CD8-positive, alpha-beta memory T cell (primary cell): ENCODE measurements at regions not wholly inside any gene's neighbourhood (a gene's known extent, or its start where the extent isn't known, plus 50 kb on each side); places are given as distances from the start of the nearest gene placed in this dataset.
"Not testable (repeated sequence)": the region's sequence is repeated elsewhere in the genome, so short reads cannot be mapped to it uniquely, and the experiment has no call there.

Experiments
- CTCF ChIA-PET: fragments of 350-600 bp; sonication (Branson Sonifier 250); formaldehyde crosslinking; loops from one replicate; lab custom pipeline; 2021; ENCODE audit warnings: antibody characterized with exemption; lab: Charles Lee
- POLR2A ChIA-PET: fragments of 350-600 bp; sonication (Branson Sonifier 250); formaldehyde crosslinking; loops from one replicate; lab custom pipeline; 2021; ENCODE audit warnings: antibody characterized with exemption; lab: Charles Lee
- DNase-seq, 5 donors: peaks; one replicate each; pipeline versions ENCODE4 v3.0.0 to v3.0.0-alpha.2; 2020 to 2022; ENCODE audit warnings: mixed read lengths in 1 of 5
- H3K27ac ChIP-seq: one replicate; pipeline ENCODE4 v1.7.0; 2013; ENCODE audit warnings: low read depth, mild to moderate bottlenecking, low read length, moderate library complexity
- H3K27me3 ChIP-seq: 2 replicates; pipeline ENCODE4 v1.7.0; 2013; ENCODE audit warnings: low read length, mild to moderate bottlenecking; ENCODE audit not compliant: insufficient read depth, poor library complexity, severe bottlenecking
- H3K36me3 ChIP-seq: 2 replicates; pipeline ENCODE4 v1.7.0; 2013; ENCODE audit warnings: mild to moderate bottlenecking, low read length, moderate library complexity; ENCODE audit not compliant: insufficient read depth
- H3K4me1 ChIP-seq: 2 replicates; pipeline ENCODE4 v1.7.0; 2013; ENCODE audit warnings: mild to moderate bottlenecking, low read length, moderate library complexity; ENCODE audit not compliant: insufficient read depth
- H3K4me3 ChIP-seq: 2 replicates; pipeline ENCODE4 v1.7.0; 2013; ENCODE audit warnings: mild to moderate bottlenecking, low read length
- H3K9me3 ChIP-seq: 2 replicates; pipeline ENCODE4 v1.7.0; 2013; ENCODE audit warnings: mild to moderate bottlenecking, low read length
- H3K27ac Mint-ChIP-seq, 8 donors: one replicate each; pipeline ENCODE4 v1.8.0; 2020 to 2021; ENCODE audit warnings: mixed read lengths in 8 of 8, mild to moderate bottlenecking in 6 of 8, inconsistent platforms in 3 of 8, moderate library complexity in 3 of 8
- H3K27me3 Mint-ChIP-seq, 2 donors: one replicate each; pipeline ENCODE4 v1.8.0; 2020 to 2021; ENCODE audit warnings: mixed read lengths in 2 of 2, mild to moderate bottlenecking in 1 of 2, moderate library complexity in 1 of 2
- H3K36me3 Mint-ChIP-seq, 3 donors: one replicate each; pipeline ENCODE4 v1.8.0; 2020 to 2021; ENCODE audit warnings: mixed read lengths in 3 of 3, inconsistent platforms in 1 of 3, mild to moderate bottlenecking in 1 of 3
- H3K4me1 Mint-ChIP-seq, 3 donors: one replicate each; pipeline ENCODE4 v1.8.0; 2020 to 2021; ENCODE audit warnings: mixed read lengths in 3 of 3, inconsistent platforms in 1 of 3, mild to moderate bottlenecking in 1 of 3
- H3K4me3 Mint-ChIP-seq, 7 donors: one replicate each; pipeline ENCODE4 v1.8.0; 2020 to 2021; ENCODE audit warnings: mixed read lengths in 7 of 7, mild to moderate bottlenecking in 6 of 7, moderate library complexity in 4 of 7, inconsistent platforms in 2 of 7
- H3K9me3 Mint-ChIP-seq, 5 donors: one replicate each; pipeline ENCODE4 v1.8.0; 2020 to 2022; ENCODE audit warnings: mixed read lengths in 5 of 5, mild to moderate bottlenecking in 3 of 5, moderate library complexity in 2 of 5, inconsistent platforms in 1 of 5

- POLR2A ChIA-PET: no interaction called here
- H3K27ac ChIP-seq: no peak overlapping the region
- no peak overlapping the region for H3K4me3 Mint-ChIP-seq
- H3K4me3 ChIP-seq: no peak overlapping the region
- H3K4me1 Mint-ChIP-seq: no peaks in the 10 kb centered on the region
- DNase-seq: no peak
- H3K36me3 ChIP-seq: no peaks in the 10 kb centered on the region
- H3K4me1 ChIP-seq: no peaks in the 10 kb centered on the region
- H3K9me3 Mint-ChIP-seq: peaks cover 0 to 6% (median 3%) of the 10 kb centered on the region in 5 donors
- H3K27ac Mint-ChIP-seq: no peak overlapping the region
- peaks cover 1 to 7% (median 5%) of the 10 kb centered on the region in 3 donors for H3K36me3 Mint-ChIP-seq
- H3K9me3 ChIP-seq: no peaks in the 10 kb centered on the region
- no peaks in the 10 kb centered on the region for H3K27me3 ChIP-seq
- CTCF ChIA-PET: no interaction called here
- no peaks in the 10 kb centered on the region for H3K27me3 Mint-ChIP-seq
Measured at GRCh38 chr15:92781925-92782453, 118.1 kb upstream of the CHD2 start.

GRCh38 chr15:92787116-92787515, 113.0 kb upstream of the CHD2 start:
- ChIA-PET CTCF (interaction anchor here (0.9 kb wide), 1 partner anchor 9 kb away, joined by 3 read pairs; no protein-coding TSS in a partner anchor), POLR2A (no interaction called here)
- no peak overlapping the region for H3K27ac ChIP-seq
- H3K4me3 ChIP-seq: no peak overlapping the region
- Mint-ChIP-seq H3K4me1 (no peaks in the 10 kb centered on the region), H3K27ac (peak overlapping the region in 1 of 8 donors; percentile 3), H3K4me3 (no peak overlapping the region), H3K27me3 (no peaks in the 10 kb centered on the region), H3K36me3 (peaks cover 0 to 4% (median 0%) of the 10 kb centered on the region in 3 donors), H3K9me3 (no peaks in the 10 kb centered on the region)
- no peaks in the 10 kb centered on the region for H3K4me1 ChIP-seq
- DNase-seq: no peak
- no peaks in the 10 kb centered on the region for H3K27me3 ChIP-seq
- no peaks in the 10 kb centered on the region for H3K36me3 ChIP-seq
- H3K9me3 ChIP-seq: no peaks in the 10 kb centered on the region

GRCh38 chr15:92788196-92788595, 111.9 kb upstream of the CHD2 start:
- Histone ChIP-seq H3K27ac (no peak overlapping the region), H3K27me3 (no peaks in the 10 kb centered on the region), H3K36me3 (no peaks in the 10 kb centered on the region), H3K4me3 (no peak overlapping the region), H3K4me1 (no peaks in the 10 kb centered on the region), H3K9me3 (no peaks in the 10 kb centered on the region)
- no peak for DNase-seq
- no peak overlapping the region for H3K4me3 Mint-ChIP-seq
- H3K36me3 Mint-ChIP-seq: peaks cover 0 to 4% (median 0%) of the 10 kb centered on the region in 3 donors
- H3K9me3 Mint-ChIP-seq: no peaks in the 10 kb centered on the region
- no peak overlapping the region for H3K27ac Mint-ChIP-seq
- CTCF ChIA-PET: interaction anchor here (1.0 kb wide), 1 partner anchor 61 kb away, joined by 3 read pairs; no protein-coding TSS in a partner anchor
- no peaks in the 10 kb centered on the region for H3K27me3 Mint-ChIP-seq
- H3K4me1 Mint-ChIP-seq: no peaks in the 10 kb centered on the region
- POLR2A ChIA-PET: no interaction called here

- H3K4me3 Mint-ChIP-seq, H3K27me3 ChIP-seq, H3K4me3 ChIP-seq, DNase-seq, H3K4me1 ChIP-seq, H3K9me3 Mint-ChIP-seq, H3K36me3 ChIP-seq, H3K9me3 ChIP-seq, H3K36me3 Mint-ChIP-seq, H3K27ac Mint-ChIP-seq, POLR2A ChIA-PET, H3K27ac ChIP-seq, H3K27me3 Mint-ChIP-seq, H3K4me1 Mint-ChIP-seq: not testable (repeated sequence)
- CTCF ChIA-PET: interaction anchor here (1.0 kb wide), 2 partner anchors 61 to 140 kb away, joined by 3 read pairs; no protein-coding TSS in a partner anchor
Measured at GRCh38 chr15:92788793-92789192, 111.3 kb upstream of the CHD2 start.

GRCh38 chr15:92796161-92796611, 103.9 kb upstream of the CHD2 start:
- ChIA-PET POLR2A (no interaction called here), CTCF (interaction anchor here (0.9 to 4.9 kb wide), 10 partner anchors 9 to 233 kb away, joined by 3 to 119 read pairs (median 10); no protein-coding TSS in a partner anchor)
- Mint-ChIP-seq H3K27me3 (no peaks in the 10 kb centered on the region), H3K27ac (no peak overlapping the region), H3K4me1 (peaks cover 4 to 7% (median 6%) of the 10 kb centered on the region in 3 donors), H3K9me3 (no peaks in the 10 kb centered on the region), H3K36me3 (peaks cover 0 to 3% (median 0%) of the 10 kb centered on the region in 3 donors), H3K4me3 (no peak overlapping the region)
- H3K9me3 ChIP-seq: no peaks in the 10 kb centered on the region
- H3K27me3 ChIP-seq: no peaks in the 10 kb centered on the region
- DNase-seq: no peak
- no peaks in the 10 kb centered on the region for H3K36me3 ChIP-seq
- H3K4me1 ChIP-seq: no peaks in the 10 kb centered on the region
- H3K27ac ChIP-seq: no peak overlapping the region
- H3K4me3 ChIP-seq: no peak overlapping the region

- H3K4me3 ChIP-seq: no peak overlapping the region
- Mint-ChIP-seq H3K9me3 (no peaks in the 10 kb centered on the region), H3K27me3 (no peaks in the 10 kb centered on the region), H3K4me3 (no peak overlapping the region), H3K27ac (peak overlapping the region in 5 of 8 donors; percentile 52 to 89 (median 79)), H3K4me1 (peaks cover 4 to 7% (median 6%) of the 10 kb centered on the region in 3 donors), H3K36me3 (peaks cover 0 to 3% (median 0%) of the 10 kb centered on the region in 3 donors)
- CTCF ChIA-PET: interaction anchor here (0.8 to 4.9 kb wide), 28 partner anchors 8 to 238 kb away, joined by 3 to 119 read pairs (median 5); partner anchors contain the start of gene CHD2
- no peaks in the 10 kb centered on the region for H3K27me3 ChIP-seq
- H3K27ac ChIP-seq: no peak overlapping the region
- H3K36me3 ChIP-seq: no peaks in the 10 kb centered on the region
- H3K9me3 ChIP-seq: no peaks in the 10 kb centered on the region
- DNase-seq: peak in 4 of 5 donors; percentile 16 to 68 (median 58)
- H3K4me1 ChIP-seq: no peaks in the 10 kb centered on the region
- POLR2A ChIA-PET: interaction anchor here (0.6 to 2.6 kb wide), 10 partner anchors 11 to 129 kb away, joined by 3 to 8 read pairs (median 4); partner anchors contain the start of gene CHD2
Measured at GRCh38 chr15:92797168-92798052, 102.7 kb upstream of the CHD2 start.

GRCh38 chr15:92800013-92800412, 100.1 kb upstream of the CHD2 start:
- H3K9me3 ChIP-seq: no peaks in the 10 kb centered on the region
- H3K27ac ChIP-seq: no peak overlapping the region
- H3K4me1 ChIP-seq: no peaks in the 10 kb centered on the region
- H3K27me3 ChIP-seq: no peaks in the 10 kb centered on the region
- DNase-seq: no peak
- H3K4me3 ChIP-seq: no peak overlapping the region
- Mint-ChIP-seq H3K27me3 (no peaks in the 10 kb centered on the region), H3K27ac (no peak overlapping the region), H3K4me3 (peak overlapping the region in 1 of 7 donors; percentile 32), H3K9me3 (no peaks in the 10 kb centered on the region), H3K36me3 (peaks cover 0 to 3% (median 0%) of the 10 kb centered on the region in 3 donors), H3K4me1 (peaks cover 8 to 12% (median 10%) of the 10 kb centered on the region in 3 donors)
- POLR2A ChIA-PET: no interaction called here
- no peaks in the 10 kb centered on the region for H3K36me3 ChIP-seq
- CTCF ChIA-PET: no interaction called here
